ENCODE measurements at regions not wholly inside any gene's neighbourhood (a gene's known extent, or its start where the extent isn't known, plus 50 kb on each side); places are given as distances from the start of the nearest gene placed in this dataset.

DNA sequence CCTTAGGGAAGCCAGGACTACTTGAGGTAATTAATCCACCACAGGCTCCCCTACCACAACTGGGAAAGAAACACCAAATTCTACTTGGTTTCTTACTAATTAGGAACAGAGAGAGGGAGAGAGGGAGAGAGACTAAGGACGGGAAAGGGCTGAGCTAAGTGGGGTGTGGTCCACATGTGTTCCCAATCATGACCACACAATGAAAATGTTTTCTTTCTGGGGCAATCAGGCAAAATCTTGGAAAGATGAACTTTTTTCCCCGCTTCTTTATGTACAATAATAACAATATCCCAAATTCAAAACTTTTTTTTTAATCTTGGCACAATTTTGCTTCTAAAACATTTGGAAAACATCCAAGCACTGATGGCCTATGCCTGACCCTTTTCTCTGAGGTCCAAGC is 734.4 kb downstream of the MAFB start:
- DNase-seq: no peak

DNA sequence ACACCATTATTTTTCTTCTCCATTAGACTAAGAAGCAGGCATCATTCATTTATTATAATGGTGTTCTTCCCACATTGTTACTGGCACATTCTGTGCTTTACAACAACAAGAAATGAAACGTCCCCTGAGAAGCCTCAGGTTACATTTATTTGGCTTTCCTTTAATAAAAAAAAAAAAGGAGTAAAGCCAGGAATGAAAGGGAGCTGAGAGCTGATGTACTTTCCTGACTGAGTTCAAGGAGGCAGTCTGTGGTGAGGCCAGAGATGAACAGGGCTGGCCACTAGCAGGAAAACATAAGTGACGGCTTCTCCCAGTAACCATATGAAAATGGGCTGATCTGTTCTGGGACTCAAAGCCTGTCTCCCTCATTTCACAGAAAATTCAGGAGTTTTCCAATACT is 742.1 kb downstream of the MAFB start:
- DNase-seq: no peak

DNA sequence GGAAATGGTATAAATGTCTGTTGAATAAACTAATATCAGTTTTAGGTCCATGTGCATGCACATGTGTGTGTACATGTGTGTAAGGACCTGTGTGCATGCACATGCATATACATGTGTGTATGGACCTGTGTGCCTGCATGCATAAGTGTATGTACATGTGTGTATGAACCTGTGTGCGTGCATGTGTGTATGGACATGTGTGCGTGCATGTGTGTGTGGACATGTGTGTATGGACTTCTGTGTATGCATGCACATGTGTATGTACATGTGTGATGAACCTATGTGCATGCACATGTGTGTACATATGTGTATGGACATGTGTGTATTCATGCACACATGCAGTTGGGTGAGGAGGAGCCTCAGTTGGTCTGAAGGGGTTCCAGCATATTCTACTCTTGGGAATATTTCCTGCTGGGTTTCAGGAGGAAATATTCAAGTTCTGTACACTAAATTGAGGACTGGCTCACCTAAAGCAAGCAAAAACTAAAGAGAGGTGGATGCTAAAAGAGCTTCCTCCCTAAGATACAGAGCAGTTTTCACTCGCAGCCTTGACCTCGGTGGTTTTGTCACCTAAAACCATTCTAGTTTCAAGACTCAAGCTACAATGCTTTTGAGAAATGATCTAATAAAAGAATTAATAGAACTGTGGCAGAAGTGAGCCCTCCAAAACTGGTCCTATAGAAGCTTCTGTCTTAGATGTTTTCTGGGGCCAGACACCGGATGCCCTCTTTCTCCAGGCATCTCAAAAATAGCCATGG is 742.8 kb downstream of the MAFB start:
- no peak for DNase-seq

DNA sequence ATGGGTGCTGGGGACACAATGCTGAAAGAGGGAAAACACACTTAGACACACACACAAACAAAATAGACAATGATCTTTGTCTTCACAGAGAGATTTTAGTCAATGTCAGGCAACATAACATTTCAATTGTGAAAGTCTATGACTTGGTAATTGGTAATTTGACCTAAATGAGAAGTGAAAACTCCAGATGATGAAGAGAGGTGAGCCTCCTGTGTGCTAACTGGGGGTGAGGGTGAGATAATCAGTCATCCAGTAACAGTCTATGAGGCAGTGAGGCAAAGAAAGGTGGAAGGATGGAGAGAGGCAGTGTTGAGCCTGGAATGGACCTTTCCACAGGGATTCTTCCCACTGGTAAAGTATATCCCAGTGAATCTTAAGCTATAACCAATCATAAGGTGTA is 744.2 kb downstream of the MAFB start:
- DNase-seq: no peak

DNA sequence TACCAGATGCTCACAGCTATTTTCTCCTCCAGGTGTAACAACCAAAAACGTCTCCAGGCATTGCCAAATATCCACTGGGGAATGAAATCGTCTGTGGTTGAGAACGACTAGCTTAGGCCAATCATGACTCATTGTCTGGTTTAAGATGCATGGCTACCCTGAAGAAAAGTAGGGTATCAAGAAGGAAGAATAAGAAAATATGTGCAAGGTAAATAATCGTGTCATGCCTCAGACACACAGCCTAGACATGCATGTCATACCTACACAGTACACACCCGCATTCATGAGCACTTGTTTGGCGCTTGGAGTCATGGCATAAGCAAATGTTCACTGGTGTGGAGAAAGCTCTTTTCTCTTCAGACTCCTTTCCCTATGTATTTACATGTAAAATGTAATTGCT is 745.7 kb downstream of the MAFB start:
- no peak for DNase-seq

DNA sequence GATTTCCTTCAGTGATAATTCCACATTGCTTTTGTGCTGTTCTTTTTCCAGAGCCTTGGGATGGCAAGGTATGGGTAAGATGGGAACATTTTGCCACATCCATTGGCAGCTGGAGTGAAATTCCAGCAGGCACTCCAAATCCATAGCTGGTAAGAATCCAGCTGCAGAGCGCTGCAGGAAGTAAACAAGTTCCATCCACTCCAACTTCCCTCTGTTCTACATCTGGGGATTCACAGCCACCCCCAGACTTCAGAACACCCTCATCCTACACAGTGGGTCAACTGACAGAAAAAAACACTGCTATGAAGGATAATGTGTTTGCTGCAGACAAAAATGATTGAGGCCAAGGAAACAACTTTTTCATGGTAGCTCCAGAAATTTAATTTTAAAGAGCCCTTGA is 747.8 kb downstream of the MAFB start:
- no peak for DNase-seq

DNA sequence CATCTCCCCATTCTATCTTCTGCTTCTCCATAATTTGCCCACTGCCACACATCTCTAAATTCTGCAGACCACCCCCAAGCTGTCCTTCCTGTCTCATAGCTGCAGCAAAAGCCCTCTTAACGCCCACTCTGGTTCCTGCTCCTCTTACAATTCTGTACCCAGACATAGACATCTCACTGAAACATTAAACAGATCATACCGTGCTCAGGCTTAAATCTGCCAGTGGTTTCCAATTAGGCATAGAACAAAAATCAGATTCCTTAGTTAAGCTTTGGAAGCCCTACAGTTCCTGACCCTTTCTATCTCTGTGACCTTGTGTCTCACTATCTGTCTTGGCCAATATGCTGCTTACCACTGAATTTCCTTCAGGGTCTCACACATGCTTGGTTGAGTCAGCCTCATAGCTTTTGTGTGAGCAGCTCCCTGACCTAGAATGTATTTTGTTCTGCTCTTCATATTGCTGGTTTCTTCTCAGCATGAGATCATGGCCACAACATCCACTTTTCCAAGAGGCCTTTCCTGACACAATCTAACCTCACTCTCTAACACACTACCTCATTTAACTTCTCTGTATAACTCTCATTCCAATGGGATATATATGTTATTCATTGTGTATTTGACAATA is 749.7 kb downstream of the MAFB start:
- DNase-seq: no peak

DNA sequence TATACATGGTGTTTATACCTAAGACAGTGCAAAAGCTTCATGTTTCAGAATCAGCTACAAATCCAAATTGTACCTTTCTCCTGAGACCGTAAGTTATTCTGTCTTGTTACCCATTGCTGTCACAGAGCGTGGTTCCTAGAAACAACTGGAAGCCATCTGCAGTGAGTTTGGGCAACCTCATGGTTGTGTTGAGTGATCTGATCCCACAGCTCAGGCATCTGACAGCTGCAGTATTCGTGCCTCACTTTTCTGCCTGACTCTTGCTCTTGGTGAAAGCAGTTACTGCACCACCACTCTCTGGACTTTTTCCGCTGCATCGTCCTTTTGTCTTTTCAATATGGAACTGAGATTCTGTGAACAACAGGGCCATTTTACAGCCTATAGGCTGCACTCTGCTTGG is 752.6 kb downstream of the MAFB start:
- DNase-seq: no peak

DNA sequence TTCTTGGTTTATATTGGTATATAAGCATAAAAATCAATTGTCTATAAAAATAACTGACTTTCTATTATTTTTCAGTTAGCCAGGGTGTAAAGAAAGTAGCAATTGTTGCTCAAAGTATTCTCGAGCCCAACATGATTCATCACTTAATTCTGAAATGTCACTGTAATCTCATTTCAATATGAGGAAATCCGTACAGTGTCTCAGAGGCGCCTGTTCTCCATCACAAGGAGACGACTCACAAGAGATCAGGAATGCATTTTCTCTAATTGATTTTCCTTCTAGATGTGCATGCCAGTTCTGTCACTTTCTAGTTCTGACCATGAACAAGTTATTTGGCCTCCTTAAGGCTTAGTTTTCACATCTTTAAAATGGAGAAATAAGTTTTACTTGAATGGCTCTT is 753.1 kb downstream of the MAFB start:
- DNase-seq: no peak

DNA sequence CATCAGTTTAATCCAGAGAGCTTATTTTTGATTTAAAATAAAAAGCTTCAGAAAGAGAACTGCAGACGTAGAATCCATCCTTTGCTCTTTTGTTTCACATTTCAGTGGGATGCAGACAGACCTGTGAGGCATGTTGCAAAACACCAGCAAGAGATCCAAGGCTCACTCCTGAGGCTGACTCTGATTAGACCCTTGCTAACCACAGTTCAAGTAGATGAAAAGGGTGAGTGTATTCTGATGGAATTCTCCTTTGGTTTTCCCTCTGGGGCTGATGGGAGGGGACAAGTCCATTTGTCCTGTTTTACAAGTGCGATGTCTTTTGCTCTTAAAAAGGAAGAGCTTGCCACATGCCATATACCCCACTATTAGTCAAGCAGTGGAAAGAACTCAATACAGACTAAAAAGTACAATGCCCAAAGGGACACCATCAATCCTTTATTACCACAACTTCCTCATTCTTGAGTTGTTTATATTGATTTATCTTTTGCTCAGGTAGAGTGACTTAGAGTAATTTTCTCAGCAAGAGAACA is 772.7 kb downstream of the MAFB start:
- no peak for DNase-seq

DNA sequence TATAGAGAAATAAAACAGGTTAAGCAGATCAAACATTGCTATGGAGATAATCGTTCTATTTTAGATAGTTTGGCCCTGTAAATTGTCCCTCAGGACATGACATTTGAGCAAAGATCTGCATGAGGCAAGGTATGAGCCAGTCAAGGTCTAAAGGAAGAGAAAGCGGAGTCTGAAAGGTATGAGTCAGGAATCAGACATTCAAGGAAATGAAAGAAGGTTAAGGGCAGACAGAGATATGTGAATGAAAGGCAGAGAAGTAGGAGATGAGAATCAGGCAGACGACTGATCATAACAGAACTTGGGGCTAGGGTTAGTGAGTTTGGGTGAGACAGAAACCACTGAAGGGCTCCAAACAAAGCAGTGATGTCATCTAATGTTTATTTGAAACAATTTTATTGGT is 775.8 kb downstream of the MAFB start:
- no peak for DNase-seq

DNA sequence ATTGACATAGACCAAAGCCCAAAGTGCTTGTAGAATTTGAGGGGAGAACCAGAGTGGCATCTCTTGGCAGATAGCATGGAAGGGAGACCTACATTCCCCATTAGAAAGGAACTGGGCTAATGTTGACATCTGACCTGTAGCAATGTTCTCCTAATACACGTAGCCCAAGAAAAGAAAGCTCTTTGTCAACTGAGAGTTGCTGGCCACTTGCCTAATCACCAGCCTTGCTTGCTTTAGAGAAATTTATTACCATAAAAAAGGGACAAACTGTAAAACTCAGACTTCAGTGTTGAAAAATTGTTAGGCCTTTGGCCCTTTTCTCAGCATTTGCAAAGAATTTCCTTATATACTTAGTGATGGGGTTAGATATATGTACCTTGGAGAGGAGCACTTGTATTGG is 777.5 kb downstream of the MAFB start:
- DNase-seq: no peak

DNA sequence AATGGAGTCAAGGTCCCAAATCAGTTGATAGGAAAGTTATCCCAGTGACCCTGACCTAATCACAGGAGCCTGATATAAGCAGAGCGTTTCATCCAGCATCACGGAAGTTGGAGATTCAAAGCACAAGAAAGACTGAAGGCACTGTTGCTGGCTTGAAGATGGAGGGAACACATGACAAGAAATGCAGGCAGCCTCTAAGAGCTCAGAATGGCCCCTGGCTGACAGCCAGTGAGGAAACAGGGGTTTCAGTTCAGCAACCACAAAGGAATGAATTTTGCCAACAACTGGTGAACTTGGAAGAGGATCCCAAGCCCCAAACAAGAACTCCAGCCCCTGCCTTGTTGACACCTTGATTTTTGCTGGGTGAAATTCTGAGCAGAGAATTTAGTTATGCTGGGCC is 778.5 kb downstream of the MAFB start:
- no peak for DNase-seq

DNA sequence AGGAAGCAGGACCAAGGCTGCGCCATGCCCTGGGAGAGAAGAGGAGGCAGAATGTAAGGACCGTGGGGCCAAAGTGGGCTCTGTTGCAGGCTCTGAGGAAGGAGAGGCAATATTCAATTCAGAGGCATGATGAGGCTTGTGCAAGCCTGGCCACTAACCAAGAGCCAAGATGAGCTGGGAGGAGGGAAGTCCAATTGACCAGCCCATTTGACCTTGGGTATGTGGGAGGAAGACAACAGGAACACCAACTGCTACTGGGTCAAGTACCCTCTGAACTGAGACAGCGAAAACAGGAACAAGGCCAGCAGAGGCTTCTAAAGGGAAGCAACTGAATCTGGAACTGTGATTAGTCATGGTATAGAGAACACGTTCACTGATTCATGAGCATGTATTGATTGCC is 779.6 kb downstream of the MAFB start:
- no peak for DNase-seq

DNA sequence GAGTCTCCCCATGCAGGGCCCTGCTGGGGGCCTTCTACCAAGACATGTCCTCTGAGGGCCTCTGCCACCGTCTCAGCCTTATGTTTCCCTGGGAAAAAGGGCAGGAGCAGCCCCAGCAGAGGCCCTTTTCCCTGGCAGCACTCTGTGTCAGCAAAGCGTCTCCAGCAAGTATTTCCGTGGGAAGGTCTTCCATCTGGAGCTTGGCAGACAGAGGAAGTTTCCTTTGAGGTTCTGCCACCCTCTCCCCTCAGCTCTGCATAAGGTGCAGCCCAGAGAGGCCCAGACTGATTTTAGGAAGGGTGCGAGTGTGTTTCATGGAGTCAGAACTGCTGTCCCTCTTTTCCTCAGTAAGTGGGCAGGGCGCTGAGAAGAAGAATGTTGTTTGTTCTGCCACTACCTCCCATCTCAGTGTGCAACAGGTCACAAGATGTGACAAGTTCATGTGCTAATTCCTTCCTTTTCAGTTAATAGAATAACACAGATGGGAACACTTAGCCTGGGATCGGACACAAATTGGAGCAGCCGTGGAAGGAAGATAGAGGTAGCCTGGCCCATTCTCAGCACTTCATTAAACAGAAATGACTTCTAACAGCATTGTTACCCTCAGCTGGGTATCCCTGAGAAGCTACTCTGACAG is 784.4 kb downstream of the MAFB start:
- no peak for DNase-seq

DNA sequence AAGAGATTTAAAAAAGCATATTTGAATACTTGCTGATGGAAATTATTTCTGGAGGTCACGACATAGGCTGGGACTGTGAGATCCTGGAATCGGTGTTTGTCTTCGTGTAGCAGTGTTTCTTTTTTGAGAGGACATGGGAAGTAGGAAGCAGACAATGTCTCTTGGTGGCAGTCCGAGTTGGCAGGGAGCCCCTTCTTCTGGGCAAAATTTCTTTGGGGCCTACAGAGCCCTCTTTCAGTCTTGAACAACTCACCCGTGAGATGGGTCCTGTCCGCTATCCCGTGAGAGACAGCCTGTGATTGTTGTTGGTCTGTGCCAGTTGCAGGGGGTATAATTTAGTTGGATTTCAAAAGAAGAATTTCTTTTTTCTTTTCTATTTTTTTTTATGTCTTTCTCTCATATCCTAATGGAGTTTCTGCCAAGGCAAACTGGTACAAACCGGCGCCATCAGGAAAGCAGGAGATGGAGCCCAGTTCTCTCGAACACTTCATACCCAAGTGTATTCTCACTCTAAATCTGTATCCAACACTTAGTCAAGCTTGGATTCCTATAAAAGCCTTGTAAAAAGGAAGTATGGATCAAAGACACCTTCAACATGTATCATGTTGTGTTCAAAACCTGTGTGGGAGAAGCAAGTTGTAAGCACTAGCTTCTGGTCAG is 785.1 kb downstream of the MAFB start:
- no peak for DNase-seq

DNA sequence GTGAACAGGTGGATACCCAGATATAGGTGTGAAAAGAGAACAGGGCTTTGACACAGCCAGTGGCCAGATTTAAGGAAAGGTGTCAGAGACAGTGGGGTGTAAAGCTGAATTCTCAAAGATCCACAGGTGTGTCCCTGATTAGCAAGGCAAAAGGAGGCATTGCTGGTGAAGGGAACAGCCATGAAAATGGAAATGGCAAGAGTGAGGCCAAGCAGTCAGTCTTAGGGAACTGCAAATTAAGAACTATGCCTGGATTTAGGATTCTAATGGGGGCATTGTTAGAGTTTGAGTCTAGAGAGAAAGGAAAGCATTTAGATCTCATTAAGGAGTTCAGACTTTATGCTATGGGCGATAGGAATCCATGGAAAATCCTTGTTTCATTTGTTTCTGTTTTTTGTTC is 789.2 kb downstream of the MAFB start:
- DNase-seq: no peak

DNA sequence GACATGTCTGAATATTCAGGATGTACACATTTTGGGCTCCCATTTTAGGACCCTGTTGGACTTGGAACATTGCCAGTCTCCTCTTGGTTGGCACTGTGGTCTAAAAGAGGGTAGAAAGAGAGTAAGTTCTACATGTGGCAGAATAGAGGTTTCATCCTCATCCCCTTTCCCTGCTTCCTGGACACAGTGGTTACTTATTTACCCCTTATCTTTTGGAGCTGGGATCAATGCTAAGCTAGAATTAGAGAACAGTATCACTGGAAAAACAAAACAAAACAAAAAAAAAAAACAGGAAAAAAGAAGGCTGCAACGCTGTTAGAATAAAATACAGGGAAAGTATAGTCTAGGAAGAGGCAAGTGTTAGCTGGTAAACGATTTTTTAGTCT is 790.6 kb downstream of the MAFB start:
- no peak for DNase-seq

DNA sequence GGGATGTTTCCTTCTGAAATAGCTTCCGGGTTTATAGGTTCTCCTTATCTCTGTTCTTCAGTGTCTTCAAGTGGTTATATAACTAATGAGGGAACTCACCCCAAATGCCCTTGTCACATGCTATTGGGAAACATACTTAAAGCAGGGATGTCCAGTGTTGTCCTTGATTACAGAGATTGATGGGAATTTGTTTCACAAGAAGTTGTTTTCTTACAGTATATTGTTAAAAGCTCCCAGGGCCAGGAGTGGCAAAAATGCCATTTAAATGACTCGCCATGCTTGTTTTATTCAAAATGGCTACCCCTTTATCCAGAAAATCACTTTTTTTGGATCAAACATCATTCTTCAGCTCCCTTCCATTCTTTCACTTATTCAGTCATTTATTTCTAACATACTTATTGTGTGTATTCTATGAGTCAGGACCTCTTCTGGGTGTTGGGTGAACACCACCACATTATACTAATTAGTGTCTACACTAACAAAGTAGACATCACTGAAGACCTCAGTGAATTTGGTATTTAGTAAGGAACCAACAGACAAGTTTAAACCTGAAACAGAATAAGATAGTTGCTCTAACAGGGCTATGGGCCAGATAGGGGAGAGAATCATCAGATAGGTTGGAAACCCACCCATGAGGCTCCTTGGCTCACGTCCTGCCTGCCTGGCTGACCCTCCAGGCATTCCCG is 791.1 kb downstream of the MAFB start:
- no peak for DNase-seq

DNA sequence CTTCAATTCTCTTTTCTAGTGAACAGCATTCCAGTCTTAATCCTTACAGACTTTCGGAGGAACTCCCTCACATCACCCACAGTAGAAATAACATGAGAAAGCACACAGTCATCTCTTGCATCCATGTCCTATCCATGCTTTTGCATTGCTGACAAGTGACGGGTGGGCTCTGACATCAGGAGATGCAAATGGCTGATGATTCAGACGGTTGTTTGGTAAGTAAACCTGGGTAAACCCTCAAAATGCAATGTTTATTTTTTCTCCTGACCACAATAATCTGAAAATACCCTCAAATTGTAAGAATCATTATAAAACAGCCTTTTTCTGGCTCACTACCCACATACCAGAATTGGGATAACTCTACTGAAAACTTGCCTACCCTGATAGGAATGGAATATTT is 792.0 kb downstream of the MAFB start:
- no peak for DNase-seq

DNA sequence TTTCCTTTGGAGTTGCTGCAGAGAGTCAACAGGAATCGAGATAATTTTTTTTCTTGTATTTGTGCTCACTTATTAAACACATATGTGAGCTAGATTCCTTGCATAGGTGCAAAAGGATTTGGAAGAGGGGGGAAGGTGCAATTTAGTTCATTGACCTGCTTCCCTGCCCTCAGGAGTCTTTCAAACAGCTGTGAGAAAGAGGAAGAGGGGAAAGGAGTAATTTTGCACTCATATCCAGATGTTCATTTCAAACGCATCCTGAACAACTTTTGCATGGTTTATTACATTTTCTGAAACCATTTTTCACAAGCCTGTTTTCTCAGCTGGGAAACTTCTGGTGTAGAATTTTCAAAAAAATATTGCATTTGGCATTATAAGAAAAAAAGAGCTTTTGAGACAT is 795.0 kb downstream of the MAFB start:
- no peak for DNase-seq

DNA sequence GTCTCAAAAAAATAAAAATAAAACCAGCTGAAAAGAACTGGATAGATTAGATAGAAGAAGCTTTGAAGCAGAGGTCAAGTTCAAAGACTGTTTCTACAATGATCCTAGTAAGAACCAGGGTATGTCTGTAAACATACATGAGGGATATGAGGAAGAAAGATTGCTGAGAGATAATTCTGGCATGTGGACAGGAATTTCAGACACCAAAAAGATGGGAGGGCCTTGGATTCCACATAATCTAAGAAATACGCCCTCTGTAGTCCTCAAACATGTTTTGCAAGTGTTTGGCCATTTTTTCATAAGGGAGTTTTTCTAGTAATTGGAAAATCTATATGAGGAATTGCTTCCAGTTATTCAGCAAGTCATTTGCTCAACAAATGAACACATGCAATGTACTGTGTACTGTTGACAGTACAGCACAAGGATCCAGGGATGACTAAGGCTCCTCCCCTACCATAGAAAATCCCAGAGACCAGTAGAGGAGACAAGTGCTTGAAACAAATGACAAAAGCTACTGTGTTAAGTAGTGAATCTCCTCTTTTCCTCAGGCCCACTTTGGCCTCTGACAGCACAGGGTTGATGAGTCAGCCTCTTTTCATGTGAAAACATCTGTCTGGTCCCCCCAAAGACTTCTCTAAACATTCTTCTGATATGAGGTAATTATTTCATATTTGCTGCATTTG is 795.9 kb downstream of the MAFB start:
- DNase-seq: no peak

DNA sequence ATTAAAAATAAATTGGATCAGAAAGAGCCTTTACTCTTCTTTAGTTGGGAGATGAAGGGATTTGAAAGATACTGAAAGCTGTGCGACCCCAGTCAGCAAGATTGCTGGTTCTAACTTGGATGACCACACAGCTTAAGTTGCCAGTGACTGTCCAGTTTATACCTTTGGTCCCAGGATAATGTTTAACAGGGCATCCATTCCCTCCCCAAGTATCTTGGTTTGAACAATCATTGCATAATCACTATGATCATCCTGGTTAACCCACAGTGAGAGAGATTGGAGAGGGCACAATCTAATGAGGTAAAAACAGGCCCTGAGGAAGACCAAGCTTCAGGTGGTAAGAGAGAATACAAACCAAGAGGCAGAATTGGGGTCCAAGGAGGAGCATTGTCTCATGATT is 798.3 kb downstream of the MAFB start:
- no peak for DNase-seq

All from activated CD4-positive, alpha-beta T cell treated with anti-CD3 and anti-CD28 coated beads, Interleukin-2, amount 50 U/mL, for 4 hours (primary cell).